Choroid plexus epithelial cell (primary cell): ENCODE measurements at regions not wholly inside any gene's neighbourhood (a gene's known extent, or its start where the extent isn't known, plus 50 kb on each side); places are given as distances from the start of the nearest gene placed in this dataset.
A peak's percentile ranks its signal among the peaks of the same experiment; 100 is the strongest.

Source experiments
- DNase-seq: peaks from one replicate; pipeline ENCODE4 v3.0.0-alpha.2; 2010; ENCODE audit warnings: low read depth
- H3K4me3 ChIP-seq: 2 replicates; pipeline ENCODE4 v1.5.1; 2011; ENCODE audit warnings: low read depth, mild to moderate bottlenecking, control low read depth, low read length, moderate library complexity
- CTCF ChIP-seq: conservative IDR thresholded peaks from 2 replicates; pipeline ENCODE4 v1.5.1; 2011; ENCODE audit warnings: low read depth, mild to moderate bottlenecking, control low read depth, inconsistent platforms, low read length, moderate library complexity

DNA sequence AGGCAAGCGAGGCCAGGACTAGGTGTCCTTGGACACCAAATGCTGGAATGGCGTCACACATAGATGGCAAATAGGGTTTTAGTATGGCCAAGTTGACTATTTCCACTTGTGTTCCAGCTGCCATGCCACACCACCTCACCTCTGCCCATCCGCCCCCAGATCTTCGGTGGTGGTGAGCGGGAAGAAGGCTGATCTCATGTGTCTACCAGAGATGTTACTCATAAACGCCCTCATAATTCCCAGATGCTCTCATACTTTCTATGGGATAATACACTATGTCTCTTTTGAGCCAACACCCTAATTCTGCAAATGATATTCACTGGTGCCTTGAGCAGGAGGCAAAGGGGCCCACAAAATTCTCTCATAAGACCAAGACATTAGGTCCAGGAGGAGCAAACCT is 281.1 kb upstream of the FN1 start:
- no peak for TF ChIP-seq CTCF

GRCh38 chr2:215712871-215713790 is 277.3 kb upstream of the FN1 start:
- H3K4me3 ChIP-seq, result no peak overlapping the region
- peak; percentile 96 for DNase-seq
- no peak for TF ChIP-seq CTCF

More for the DNA sequence above, 281.1 kb upstream of the FN1 start:
- no peak overlapping the region for H3K4me3 ChIP-seq
- DNase-seq, result no peak

- TF ChIP-seq CTCF, result no peak
- no peak overlapping the region for H3K4me3 ChIP-seq
- DNase-seq, result no peak
Observed at GRCh38 chr2:215712219-215712868, 276.5 kb upstream of the FN1 start.

DNA sequence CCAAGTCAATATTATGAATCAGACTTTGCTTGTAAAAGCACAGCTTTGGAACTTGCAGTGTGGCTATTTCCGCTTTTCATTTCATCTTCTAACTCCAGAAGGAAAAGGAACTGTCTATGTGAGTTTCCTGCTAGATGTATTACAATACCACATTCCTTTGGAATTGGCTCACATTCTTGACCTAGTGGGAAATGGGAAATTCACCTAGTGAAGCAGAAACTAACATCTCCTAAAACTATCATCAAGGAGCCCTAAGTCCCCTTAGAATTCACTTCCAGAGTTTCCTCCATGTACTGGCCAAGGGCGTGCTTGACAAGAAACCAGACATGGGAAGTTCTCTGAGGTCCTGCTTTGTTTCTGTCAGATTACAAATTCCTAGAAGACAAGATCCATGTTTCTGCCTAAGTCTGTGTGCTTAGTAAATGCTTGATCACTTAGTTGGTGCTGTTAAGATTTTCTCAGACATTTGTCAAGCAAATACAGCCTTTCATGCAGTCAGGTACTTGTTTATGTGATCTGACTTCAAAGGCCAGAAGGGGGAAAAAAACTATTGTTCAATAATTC is 275.7 kb upstream of the FN1 start:
- peak; percentile 75 for DNase-seq
- H3K4me3 ChIP-seq, result no peak overlapping the region
- TF ChIP-seq CTCF, result no peak

GRCh38 chr2:215707608-215708007 is 271.7 kb upstream of the FN1 start:
- H3K4me3 ChIP-seq, result no peak overlapping the region
- TF ChIP-seq CTCF, result no peak
- no peak for DNase-seq

DNA sequence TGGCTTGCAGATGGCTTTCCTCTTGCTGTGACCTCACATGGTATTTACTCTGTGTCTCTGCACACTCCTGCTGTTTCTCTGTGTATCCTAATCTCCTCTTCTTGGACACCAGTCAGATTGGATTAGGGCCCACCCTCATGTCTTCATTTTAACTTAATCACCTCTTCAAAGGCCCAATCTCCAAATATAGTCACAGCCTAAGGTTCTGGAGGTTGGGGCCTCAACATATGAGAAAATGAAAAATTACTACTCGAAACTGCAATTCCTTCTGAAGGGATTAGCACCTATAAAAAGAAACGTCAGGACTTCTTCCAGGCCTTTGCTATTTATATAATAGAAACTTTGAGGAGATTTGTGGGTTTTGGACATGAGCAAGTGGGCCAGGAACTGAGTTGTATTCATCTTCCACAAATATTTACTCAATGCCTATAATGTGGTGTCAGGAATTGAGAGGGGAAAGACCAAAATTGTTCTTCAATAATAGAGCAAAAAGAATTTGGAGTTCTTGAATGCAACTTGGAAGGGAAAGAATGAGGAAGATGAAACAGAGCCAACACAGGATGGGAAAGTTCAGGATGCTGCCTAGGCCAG is 270.0 kb upstream of the FN1 start:
- TF ChIP-seq CTCF, result no peak
- peak; percentile 50 for DNase-seq
- no peak overlapping the region for H3K4me3 ChIP-seq
